ENCODE measurements at regions not wholly inside any gene's neighbourhood (a gene's known extent, or its start where the extent isn't known, plus 50 kb on each side); places are given as distances from the start of the nearest gene placed in this dataset.

GRCh38 chr11:37230865-37231264, 632.8 kb upstream of the RAG2 start (continued):
- no peak for TF ChIP-seq ZHX2 (IDR thresholded peaks at IDR 0.05; ENCODE audit: low read depth)
- no peak for TF ChIP-seq ZHX2 (CRISPR knock-in tag; IDR thresholded peaks at IDR 0.05; ENCODE audit: borderline replicate concordance)
- no peak for TF ChIP-seq IKZF5 (CRISPR knock-in tag; IDR thresholded peaks at IDR 0.05)
- no peak for TF ChIP-seq NR3C1 (CRISPR knock-in tag; IDR thresholded peaks at IDR 0.05)
- no peak for TF ChIP-seq CENPBD1 (CRISPR knock-in tag; IDR thresholded peaks at IDR 0.05; ENCODE audit: borderline replicate concordance, low read depth)
- TF ChIP-seq USF2 (IDR thresholded peaks at IDR 0.05; ENCODE audit: low read depth, low read length): no peak
- TF ChIP-seq USF2 (CRISPR knock-in tag; IDR thresholded peaks at IDR 0.05; ENCODE audit: borderline replicate concordance): no peak
- no peak for TF ChIP-seq PPARG (CRISPR knock-in tag; conservative IDR thresholded peaks at IDR 0.05)
- no peak for TF ChIP-seq ARNT2 (CRISPR knock-in tag; IDR thresholded peaks at IDR 0.05; ENCODE audit: low read depth)

Measured in HepG2 (cell line).